ENCODE measurements at regions not wholly inside any gene's neighbourhood (a gene's known extent, or its start where the extent isn't known, plus 50 kb on each side); places are given as distances from the start of the nearest gene placed in this dataset.

- Histone ChIP-seq H3K4me3 (no peak overlapping the region), H3K9me3 (ENCODE audit: control insufficient read depth in 4 of 4, insufficient read depth in 3 of 4, low read length in 3 of 4) (peaks cover 0 to 3% (median 1%) of the 10 kb centered on the region in 4 donors), H3K36me3 (ENCODE audit: control insufficient read depth in 4 of 4, insufficient read depth in 4 of 4, low read length in 4 of 4) (no peaks in the 10 kb centered on the region), H3K9ac (ENCODE audit: insufficient read depth in 1 of 2, low read length in 2 of 2) (no peak overlapping the region), H3K4me1 (ENCODE audit: control insufficient read depth in 5 of 5, insufficient read depth in 5 of 5, low read length in 5 of 5) (peaks cover 0 to 2% (median 0%) of the 10 kb centered on the region in 5 donors), H3K27ac (ENCODE audit: low read depth in 1 of 2, low read length in 1 of 2) (no peak overlapping the region), H3K27me3 (ENCODE audit: control insufficient read depth in 3 of 3, insufficient read depth in 3 of 3, low read length in 2 of 3) (no peaks in the 10 kb centered on the region)
- DNase-seq: no peak
- ATAC-seq (ENCODE audit: insufficient read depth, low FRiP score): no peak
- no peak for TF ChIP-seq CTCF (IDR thresholded peaks at IDR 0.05; ENCODE audit: control extremely low read depth, extremely low read depth)
Measured at GRCh38 chr6:165753506-165753905, 90.5 kb upstream of the PDE10A start.

- Histone ChIP-seq H3K4me1 (ENCODE audit: control insufficient read depth in 5 of 5, insufficient read depth in 5 of 5, low read length in 5 of 5) (peaks cover 0 to 7% (median 0%) of the 10 kb centered on the region in 5 donors), H3K9me3 (ENCODE audit: control insufficient read depth in 4 of 4, insufficient read depth in 3 of 4, low read length in 3 of 4) (peaks cover 0 to 3% (median 1%) of the 10 kb centered on the region in 4 donors), H3K27me3 (ENCODE audit: control insufficient read depth in 3 of 3, insufficient read depth in 3 of 3, low read length in 2 of 3) (no peaks in the 10 kb centered on the region), H3K36me3 (ENCODE audit: control insufficient read depth in 4 of 4, insufficient read depth in 4 of 4, low read length in 4 of 4) (no peaks in the 10 kb centered on the region), H3K9ac (ENCODE audit: insufficient read depth in 1 of 2, low read length in 2 of 2) (no peak overlapping the region), H3K27ac (ENCODE audit: low read depth in 1 of 2, low read length in 1 of 2) (no peak overlapping the region), H3K4me3 (no peak overlapping the region)
- TF ChIP-seq CTCF (IDR thresholded peaks at IDR 0.05; ENCODE audit: control extremely low read depth, extremely low read depth): no peak
- WGBS, 2 donors: 95% methylated on average over 3 of the region's 3 CpGs
- DNase-seq (no peak), ATAC-seq (ENCODE audit: insufficient read depth, low FRiP score) (no peak)
Measured at GRCh38 chr6:165752451-165752850, 89.4 kb upstream of the PDE10A start.

GRCh38 chr6:165751486-165751885 lies 88.4 kb upstream of the PDE10A start:
- Histone ChIP-seq H3K9me3 (ENCODE audit: control insufficient read depth in 4 of 4, insufficient read depth in 3 of 4, low read length in 3 of 4) (peaks cover 0 to 3% (median 1%) of the 10 kb centered on the region in 4 donors), H3K36me3 (ENCODE audit: control insufficient read depth in 4 of 4, insufficient read depth in 4 of 4, low read length in 4 of 4) (no peaks in the 10 kb centered on the region), H3K4me1 (ENCODE audit: control insufficient read depth in 5 of 5, insufficient read depth in 5 of 5, low read length in 5 of 5) (peaks cover 0 to 7% (median 0%) of the 10 kb centered on the region in 5 donors), H3K27ac (ENCODE audit: low read depth in 1 of 2, low read length in 1 of 2) (no peak overlapping the region), H3K27me3 (ENCODE audit: control insufficient read depth in 3 of 3, insufficient read depth in 3 of 3, low read length in 2 of 3) (no peaks in the 10 kb centered on the region), H3K4me3 (no peak overlapping the region), H3K9ac (ENCODE audit: insufficient read depth in 1 of 2, low read length in 2 of 2) (no peak overlapping the region)
- DNase-seq (no peak), ATAC-seq (ENCODE audit: insufficient read depth, low FRiP score) (no peak)
- WGBS, 2 donors: 86 to 97% methylated on average over 7 of the region's 7 CpGs
- TF ChIP-seq CTCF (IDR thresholded peaks at IDR 0.05; ENCODE audit: control extremely low read depth, extremely low read depth): no peak

GRCh38 chr6:165749163-165749562 lies 86.1 kb upstream of the PDE10A start:
- H3K9me3 ChIP-seq (ENCODE audit: control insufficient read depth in 4 of 4, insufficient read depth in 3 of 4, low read length in 3 of 4): peaks cover 0 to 3% (median 1%) of the 10 kb centered on the region in 4 donors
- DNase-seq (no peak), ATAC-seq (ENCODE audit: insufficient read depth, low FRiP score) (no peak)
- H3K27me3 ChIP-seq (ENCODE audit: control insufficient read depth in 3 of 3, insufficient read depth in 3 of 3, low read length in 2 of 3): no peaks in the 10 kb centered on the region
- H3K4me3 ChIP-seq: no peak overlapping the region
- no peaks in the 10 kb centered on the region for H3K36me3 ChIP-seq (ENCODE audit: control insufficient read depth in 4 of 4, insufficient read depth in 4 of 4, low read length in 4 of 4)
- H3K4me1 ChIP-seq (ENCODE audit: control insufficient read depth in 5 of 5, insufficient read depth in 5 of 5, low read length in 5 of 5): peaks cover 0 to 13% (median 0%) of the 10 kb centered on the region in 5 donors
- no peak overlapping the region for H3K27ac ChIP-seq (ENCODE audit: low read depth in 1 of 2, low read length in 1 of 2)
- TF ChIP-seq CTCF (IDR thresholded peaks at IDR 0.05; ENCODE audit: control extremely low read depth, extremely low read depth): no peak
- H3K9ac ChIP-seq (ENCODE audit: insufficient read depth in 1 of 2, low read length in 2 of 2): no peak overlapping the region
